Astrocyte of the spinal cord (primary cell): ENCODE measurements at regions not wholly inside any gene's neighbourhood (a gene's known extent, or its start where the extent isn't known, plus 50 kb on each side); places are given as distances from the start of the nearest gene placed in this dataset.

Experiments used
- DNase-seq: peaks from one replicate; pipeline ENCODE4 v3.0.0; 2011; ENCODE audit warnings: low read depth, low spot score
- H3K4me3 ChIP-seq: 2 replicates; pipeline ENCODE4 v1.5.1; 2011; ENCODE audit warnings: low read depth, mild to moderate bottlenecking, low read length, moderate library complexity
- in situ Hi-C: cut with HindIII; loops from 2 replicates; pipeline ENCODE4 v1.10.0; 2017; ENCODE audit warnings: low sequenced_read_pairs
- TF ChIP-seq, protein P1 (sequence below): IDR thresholded peaks from 2 replicates; pipeline ENCODE4 v1.5.1; 2012; ENCODE audit warnings: low read depth, mild to moderate bottlenecking, low read length, inconsistent platforms

DNA sequence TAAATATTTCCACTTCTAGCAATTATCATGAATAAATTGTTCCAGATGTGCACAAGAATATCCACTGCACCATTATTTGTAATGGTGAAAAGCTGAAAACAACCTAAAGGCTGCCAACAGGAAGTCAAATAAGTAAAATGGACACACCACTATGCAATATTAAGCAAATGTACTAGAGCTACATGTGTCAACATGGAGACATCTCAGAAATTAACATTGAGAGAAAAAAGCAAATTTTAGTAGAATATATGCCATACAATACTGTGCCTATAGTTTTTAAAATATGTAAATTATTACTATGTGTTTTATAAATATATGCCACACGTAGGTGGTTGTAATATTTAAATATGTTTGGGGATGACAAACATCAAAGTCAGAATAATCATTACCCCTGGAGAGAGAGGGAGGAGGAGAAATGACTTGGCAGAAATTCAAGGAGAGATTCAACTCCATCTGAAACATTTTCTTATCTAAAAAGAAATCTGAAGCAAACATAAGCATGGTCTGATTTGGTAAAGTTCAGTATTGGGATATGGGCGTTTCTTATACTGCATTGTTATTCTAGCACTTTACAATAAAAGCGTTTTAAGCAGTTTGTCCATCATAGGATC is 475.5 kb downstream of the QKI start:
- in situ Hi-C loops, result no loop called here
- no peak overlapping the region for H3K4me3 ChIP-seq
- TF ChIP-seq, protein P1, sequence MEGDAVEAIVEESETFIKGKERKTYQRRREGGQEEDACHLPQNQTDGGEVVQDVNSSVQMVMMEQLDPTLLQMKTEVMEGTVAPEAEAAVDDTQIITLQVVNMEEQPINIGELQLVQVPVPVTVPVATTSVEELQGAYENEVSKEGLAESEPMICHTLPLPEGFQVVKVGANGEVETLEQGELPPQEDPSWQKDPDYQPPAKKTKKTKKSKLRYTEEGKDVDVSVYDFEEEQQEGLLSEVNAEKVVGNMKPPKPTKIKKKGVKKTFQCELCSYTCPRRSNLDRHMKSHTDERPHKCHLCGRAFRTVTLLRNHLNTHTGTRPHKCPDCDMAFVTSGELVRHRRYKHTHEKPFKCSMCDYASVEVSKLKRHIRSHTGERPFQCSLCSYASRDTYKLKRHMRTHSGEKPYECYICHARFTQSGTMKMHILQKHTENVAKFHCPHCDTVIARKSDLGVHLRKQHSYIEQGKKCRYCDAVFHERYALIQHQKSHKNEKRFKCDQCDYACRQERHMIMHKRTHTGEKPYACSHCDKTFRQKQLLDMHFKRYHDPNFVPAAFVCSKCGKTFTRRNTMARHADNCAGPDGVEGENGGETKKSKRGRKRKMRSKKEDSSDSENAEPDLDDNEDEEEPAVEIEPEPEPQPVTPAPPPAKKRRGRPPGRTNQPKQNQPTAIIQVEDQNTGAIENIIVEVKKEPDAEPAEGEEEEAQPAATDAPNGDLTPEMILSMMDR, result no peak
- DNase-seq, result no peak

- in situ Hi-C loops, result no loop called here
- TF ChIP-seq, protein P1, result no peak
- DNase-seq, result no peak
- H3K4me3 ChIP-seq, result no peak overlapping the region
Measured at GRCh38 chr6:163888030-163888819, 473.7 kb downstream of the QKI start.

GRCh38 chr6:163886428-163886827 is 471.9 kb downstream of the QKI start:
- in situ Hi-C loops, result no loop called here
- H3K4me3 ChIP-seq, result no peak overlapping the region
- DNase-seq, result no peak
- TF ChIP-seq, protein P1, result no peak

DNA sequence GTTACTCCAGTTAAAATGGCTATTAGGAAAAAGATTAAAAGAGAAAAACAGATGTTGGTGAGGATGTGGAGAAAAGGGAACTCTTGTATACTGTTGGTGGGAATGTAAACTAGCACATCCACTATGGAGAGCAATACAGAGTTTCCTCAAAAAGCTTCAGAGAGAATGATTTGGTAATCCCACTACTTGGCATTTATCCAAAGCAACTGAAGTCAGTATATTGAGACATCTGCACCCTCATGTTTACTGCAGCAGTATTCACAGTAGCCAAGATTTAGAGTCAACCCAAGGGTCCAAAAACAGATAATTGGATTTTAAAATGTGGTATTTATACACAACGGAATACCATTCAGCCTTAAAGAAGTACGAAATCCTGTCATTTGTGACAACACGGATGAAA is 469.5 kb downstream of the QKI start:
- no peak for DNase-seq
- no peak overlapping the region for H3K4me3 ChIP-seq
- in situ Hi-C loops, result no loop called here
- TF ChIP-seq, protein P1, result no peak

GRCh38 chr6:163878698-163879097 is 464.2 kb downstream of the QKI start:
- in situ Hi-C loops, result no loop called here
- TF ChIP-seq, protein P1, result no peak
- DNase-seq, result no peak
- no peak overlapping the region for H3K4me3 ChIP-seq

GRCh38 chr6:163877877-163878639 is 463.5 kb downstream of the QKI start:
- no peak overlapping the region for H3K4me3 ChIP-seq
- DNase-seq, result no peak
- TF ChIP-seq, protein P1, result no peak
- in situ Hi-C loops, result no loop called here
